Stomach (tissue), 4 donors: ENCODE measurements at regions not wholly inside any gene's neighbourhood (a gene's known extent, or its start where the extent isn't known, plus 50 kb on each side); places are given as distances from the start of the nearest gene placed in this dataset.

Source experiments
- CTCF ChIP-seq, 7 experiments: fragments of 450-650 bp in 4 of 7; fragments of 200-600 bp in 3 of 7; sonication (generic) in 3 of 7; IDR thresholded peaks; one replicate each; pipeline ENCODE4 v1.5.1; 2016 to 2019; ENCODE audit warnings: antibody characterized with exemption in 7 of 7, control low read depth in 2 of 7, mild to moderate bottlenecking in 1 of 7
- EP300 ChIP-seq: sonication (generic); formaldehyde crosslinking; IDR thresholded peaks from one replicate; pipeline ENCODE4 v1.6.1; 2017; ENCODE audit warnings: antibody characterized with exemption
- POLR2A ChIP-seq, 4 donors: fragments of 450-650 bp; IDR thresholded peaks; one replicate each; pipeline ENCODE4 v1.6.1; 2016; ENCODE audit warnings: antibody characterized with exemption in 4 of 4, control low read depth in 2 of 4, mild to moderate bottlenecking in 1 of 4, moderate library complexity in 1 of 4

- TF ChIP-seq EP300 = no peak
- no peak for TF ChIP-seq POLR2A (IDR thresholded peaks at IDR 0.05)
- no peak for TF ChIP-seq CTCF (IDR thresholded peaks at IDR 0.05)
Measured at GRCh38 chr2:234673501-234673900, 176.6 kb upstream of the ARL4C start.
